Stromal cell of bone marrow (primary cell): ENCODE measurements at regions not wholly inside any gene's neighbourhood (a gene's known extent, or its start where the extent isn't known, plus 50 kb on each side); places are given as distances from the start of the nearest gene placed in this dataset.

Experiments used
- DNase-seq: peaks from one replicate; pipeline ENCODE4 v3.0.0-alpha.2; 2012; ENCODE audit warnings: low read depth

- no peak for DNase-seq
These were observed 105.5 kb upstream of the CPLX2 start for GRCh38 chr5:175765858-175766257.

GRCh38 chr5:175766963-175767362 lies 104.4 kb upstream of the CPLX2 start:
- DNase-seq = no peak

GRCh38 chr5:175772747-175773533 lies 98.4 kb upstream of the CPLX2 start:
- DNase-seq = no peak

GRCh38 chr5:175773534-175774070 lies 97.8 kb upstream of the CPLX2 start:
- DNase-seq = no peak

- DNase-seq = no peak
These were observed 96.0 kb upstream of the CPLX2 start for GRCh38 chr5:175775416-175775815.

GRCh38 chr5:175778951-175779503 lies 92.4 kb upstream of the CPLX2 start:
- no peak for DNase-seq

GRCh38 chr5:175783739-175784138 lies 87.6 kb upstream of the CPLX2 start:
- DNase-seq = no peak

- no peak for DNase-seq
These were observed 87.1 kb upstream of the CPLX2 start for GRCh38 chr5:175784230-175784629.

- DNase-seq = no peak
These were observed 85.7 kb upstream of the CPLX2 start for GRCh38 chr5:175785681-175786080.

GRCh38 chr5:175788155-175788787 lies 83.1 kb upstream of the CPLX2 start:
- no peak for DNase-seq

- no peak for DNase-seq
These were observed 81.7 kb upstream of the CPLX2 start for GRCh38 chr5:175789670-175790069.

- DNase-seq = no peak
These were observed 80.6 kb upstream of the CPLX2 start for GRCh38 chr5:175790796-175791195.

GRCh38 chr5:175795959-175796358 lies 75.4 kb upstream of the CPLX2 start:
- DNase-seq = no peak

- DNase-seq = peak; percentile 54
These were observed 74.6 kb upstream of the CPLX2 start for GRCh38 chr5:175796536-175797499.

GRCh38 chr5:175797521-175798038 lies 73.8 kb upstream of the CPLX2 start:
- no peak for DNase-seq

GRCh38 chr5:175798626-175799025 lies 72.8 kb upstream of the CPLX2 start:
- no peak for DNase-seq

- no peak for DNase-seq
These were observed 70.7 kb upstream of the CPLX2 start for GRCh38 chr5:175800656-175801081.

GRCh38 chr5:175802361-175802760 lies 69.0 kb upstream of the CPLX2 start:
- DNase-seq = no peak

GRCh38 chr5:175803254-175803653 lies 68.1 kb upstream of the CPLX2 start:
- no peak for DNase-seq

GRCh38 chr5:175803736-175804454 lies 67.5 kb upstream of the CPLX2 start:
- no peak for DNase-seq
